Upper lobe of left lung (tissue), 6 donors: ENCODE measurements at regions not wholly inside any gene's neighbourhood (a gene's known extent, or its start where the extent isn't known, plus 50 kb on each side); places are given as distances from the start of the nearest gene placed in this dataset.
A peak's percentile ranks its signal among the peaks of the same experiment; 100 is the strongest.

Experiments
- ATAC-seq, 2 donors: fragments of 200-7000 bp; cut with Tn5 transposase; one replicate each; pipeline ENCODE4 v1.9.1; 2022; ENCODE audit warnings: mild to moderate bottlenecking in 2 of 2, moderate library complexity in 2 of 2; ENCODE audit not compliant: low FRiP score in 2 of 2
- DNase-seq, 2 donors: peaks; one replicate each; pipeline ENCODE4 v3.0.0-alpha.2; 2019 to 2020
- H3K27ac ChIP-seq, 4 donors: fragments of 200-600 bp; sonication (generic); one replicate each; pipeline ENCODE4 v1.5.1; 2016 to 2019
- H3K27me3 ChIP-seq, 4 donors: fragments of 200-600 bp; sonication (generic); one replicate each; pipeline ENCODE4 v1.5.1; 2017 to 2019
- H3K36me3 ChIP-seq, 4 donors: fragments of 200-600 bp; sonication (generic); one replicate each; pipeline ENCODE4 v1.5.1; 2016 to 2019
- H3K4me1 ChIP-seq, 4 donors: fragments of 200-600 bp; sonication (generic); one replicate each; pipeline ENCODE4 v1.5.1; 2018 to 2019
- H3K4me3 ChIP-seq, 4 donors: fragments of 200-600 bp; sonication (generic); one replicate each; pipeline ENCODE4 v1.5.1; 2017 to 2019; ENCODE audit warnings: mild to moderate bottlenecking in 2 of 4, moderate library complexity in 1 of 4
- H3K9me3 ChIP-seq, 4 donors: fragments of 200-600 bp; sonication (generic); one replicate each; pipeline ENCODE4 v1.5.1; 2018 to 2019
- CTCF ChIP-seq, 6 experiments: fragments of 450-650 bp in 4 of 6; fragments of 200-600 bp in 2 of 6; sonication (generic) in 2 of 6; IDR thresholded peaks; one replicate each; pipeline ENCODE4 v1.5.1; 2016 to 2019; ENCODE audit warnings: antibody characterized with exemption in 6 of 6
- EP300 ChIP-seq, 4 donors: sonication (generic); formaldehyde crosslinking; IDR thresholded peaks; one replicate each; pipeline ENCODE4 v1.5.1; 2017; ENCODE audit warnings: antibody characterized with exemption in 4 of 4, control low read depth in 2 of 4
- POLR2A ChIP-seq, 4 donors: fragments of 450-650 bp; IDR thresholded peaks; one replicate each; pipeline ENCODE4 v1.5.1; 2016 to 2017; ENCODE audit warnings: antibody characterized with exemption in 4 of 4, mild to moderate bottlenecking in 2 of 4
- POLR2AphosphoS5 ChIP-seq, 2 donors: sonication (generic); formaldehyde crosslinking; IDR thresholded peaks; one replicate each; pipeline ENCODE4 v1.5.1; 2017; ENCODE audit warnings: antibody characterized with exemption in 2 of 2
- WGBS, 2 donors: methylation state at CpG; one replicate each; pipeline ENCODE4 v1.1.5; 2017 to 2018; 5-methylcytosine and 5-hydroxymethylcytosine counted together
- donor health status: DM: no; HTN: no; CAD: no; lungs with moderate emphysema.
- donor health status: DM: no; HTN: yes; CAD: no; lungs with severe emphysema.

DNA sequence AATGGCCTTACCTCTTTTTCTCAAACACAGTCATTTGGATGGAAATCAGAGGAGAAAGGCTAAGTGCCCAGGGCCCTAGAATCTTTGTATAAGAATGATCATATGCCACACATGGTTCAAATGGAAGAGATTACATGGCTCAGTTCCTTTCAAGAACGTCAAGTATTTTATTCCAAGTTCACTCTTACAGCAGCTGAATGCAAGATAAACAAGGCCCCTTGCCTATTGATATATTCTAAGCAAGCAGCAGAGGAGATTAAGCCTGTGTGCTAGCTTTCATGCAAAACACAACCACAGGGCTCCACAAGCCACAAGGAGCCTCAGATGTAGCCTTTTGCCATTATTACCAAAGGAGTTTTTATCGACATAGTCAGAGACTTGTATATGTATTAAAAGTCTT lies 55.3 kb upstream of the SLCO6A1 start:
- Histone ChIP-seq H3K27me3 (no peaks in the 10 kb centered on the region), H3K9me3 (no peaks in the 10 kb centered on the region), H3K4me1 (no peaks in the 10 kb centered on the region), H3K27ac (no peak overlapping the region), H3K36me3 (no peaks in the 10 kb centered on the region), H3K4me3 (no peak overlapping the region)
- no peak for TF ChIP-seq EP300 (IDR thresholded peaks at IDR 0.05)
- TF ChIP-seq POLR2AphosphoS5 (IDR thresholded peaks at IDR 0.05): no peak
- TF ChIP-seq CTCF (IDR thresholded peaks at IDR 0.05): no peak
- TF ChIP-seq POLR2A (IDR thresholded peaks at IDR 0.05): no peak
- no peak for DNase-seq
- WGBS, 2 donors: 32 to 34% methylated on average over 2 of the region's 2 CpGs
- no peak for ATAC-seq

DNA sequence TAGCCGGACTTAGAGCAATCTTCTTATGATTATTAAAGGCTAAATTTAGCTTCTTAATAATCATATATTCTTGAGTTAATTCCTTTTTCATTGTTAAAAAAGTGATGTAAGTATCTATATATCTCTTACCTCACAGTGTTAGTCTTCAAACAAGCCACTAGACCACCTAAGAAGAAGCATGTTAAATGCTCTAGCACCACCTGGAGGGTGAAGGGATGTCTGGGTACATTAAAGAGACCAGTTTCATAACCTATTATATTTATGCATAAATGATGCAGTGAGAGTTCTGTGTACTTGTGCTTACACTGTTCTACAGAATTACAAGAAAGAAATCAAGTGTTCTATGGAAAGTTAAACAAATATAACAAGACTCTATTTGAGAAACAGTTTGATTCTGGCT lies 55.9 kb upstream of the SLCO6A1 start:
- TF ChIP-seq EP300 (IDR thresholded peaks at IDR 0.05): no peak
- TF ChIP-seq CTCF (IDR thresholded peaks at IDR 0.05): no peak
- no peak for TF ChIP-seq POLR2A (IDR thresholded peaks at IDR 0.05)
- TF ChIP-seq POLR2AphosphoS5 (IDR thresholded peaks at IDR 0.05): no peak
- DNase-seq (no peak), ATAC-seq (peak in 1 of 2 donors; percentile 39)
- Histone ChIP-seq H3K27ac (no peak overlapping the region), H3K4me3 (no peak overlapping the region), H3K36me3 (no peaks in the 10 kb centered on the region), H3K27me3 (no peaks in the 10 kb centered on the region), H3K9me3 (no peaks in the 10 kb centered on the region), H3K4me1 (no peaks in the 10 kb centered on the region)
- WGBS, 2 donors: 97% methylated on average over 1 of the region's 1 CpG

DNA sequence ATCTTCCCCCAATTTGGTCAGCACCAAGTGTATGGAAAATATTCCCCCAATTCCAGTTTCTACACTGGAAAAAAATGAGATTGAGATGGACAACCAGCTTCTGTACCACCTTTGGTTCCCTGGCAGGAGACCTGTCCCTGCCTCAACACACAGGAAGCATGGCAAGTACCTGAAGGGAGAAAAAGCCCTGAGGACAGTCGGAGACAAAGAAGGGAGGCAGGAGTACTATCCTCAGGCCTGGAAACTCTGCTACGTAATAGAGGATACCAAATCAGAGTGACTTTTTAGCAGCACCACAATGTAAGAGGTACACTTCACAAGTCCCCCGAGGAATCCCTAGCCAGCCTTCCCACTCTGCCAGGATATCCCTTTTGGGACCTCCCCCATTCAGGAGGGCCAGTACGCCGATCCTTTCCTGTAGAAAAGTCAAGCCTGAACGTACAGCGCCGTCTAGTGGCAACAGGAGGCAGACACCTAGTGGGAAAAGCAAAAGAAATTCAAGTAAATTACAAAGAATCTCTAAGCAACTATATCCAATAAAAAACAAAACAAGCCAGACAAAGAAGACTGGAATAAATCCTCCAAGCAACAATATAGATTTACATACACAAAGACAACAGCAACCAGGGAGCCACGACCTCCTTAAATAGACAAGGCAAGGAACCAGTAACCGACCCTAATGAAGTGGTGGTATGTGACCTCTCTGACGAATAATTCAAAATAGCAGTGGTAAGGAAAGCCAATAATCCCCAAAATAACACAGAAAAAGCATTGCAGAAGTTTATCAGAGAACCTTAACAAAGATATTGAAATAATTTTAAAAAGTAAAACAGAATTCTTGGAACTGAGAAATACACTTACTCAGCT lies 63.3 kb upstream of the SLCO6A1 start:
- 41 to 52% methylated on average over 11 of the region's 11 CpGs for WGBS, 2 donors
- Histone ChIP-seq H3K4me3 (no peak overlapping the region), H3K27ac (no peak overlapping the region), H3K27me3 (no peaks in the 10 kb centered on the region), H3K9me3 (no peaks in the 10 kb centered on the region), H3K4me1 (no peaks in the 10 kb centered on the region), H3K36me3 (no peaks in the 10 kb centered on the region)
- peak in 1 of 2 donors; percentile 49 for ATAC-seq
- no peak for DNase-seq
- no peak for TF ChIP-seq POLR2A (IDR thresholded peaks at IDR 0.05)
- no peak for TF ChIP-seq EP300 (IDR thresholded peaks at IDR 0.05)
- TF ChIP-seq POLR2AphosphoS5 (IDR thresholded peaks at IDR 0.05): no peak
- peak in 4 of 6 experiments; percentile 18 to 43 (median 32) for TF ChIP-seq CTCF (IDR thresholded peaks at IDR 0.05)

DNA sequence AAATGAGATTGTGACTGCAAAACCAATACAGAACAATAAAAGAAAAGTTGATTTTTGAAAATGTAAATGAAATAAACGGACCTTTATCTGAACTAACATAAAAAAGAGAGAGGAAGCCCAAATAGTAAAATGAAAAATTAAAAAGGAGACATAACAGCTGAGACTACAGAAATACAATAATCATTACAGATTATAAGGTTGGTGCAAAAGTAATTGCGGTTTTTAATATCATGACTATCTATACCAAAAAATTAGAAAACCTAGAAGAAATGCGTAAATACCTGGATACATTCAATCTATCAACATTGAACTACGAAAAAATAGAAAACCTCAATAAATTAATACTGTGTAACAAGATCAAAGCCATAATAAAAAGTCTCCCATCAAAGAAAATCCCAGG lies 71.9 kb upstream of the SLCO6A1 start:
- H3K9me3 ChIP-seq: no peaks in the 10 kb centered on the region
- 62 to 75% methylated on average over 4 of the region's 4 CpGs for WGBS, 2 donors
- H3K36me3 ChIP-seq: no peaks in the 10 kb centered on the region
- H3K4me3 ChIP-seq: no peak overlapping the region
- TF ChIP-seq POLR2A (IDR thresholded peaks at IDR 0.05) (no peak), POLR2AphosphoS5 (IDR thresholded peaks at IDR 0.05) (no peak), EP300 (IDR thresholded peaks at IDR 0.05) (no peak), CTCF (IDR thresholded peaks at IDR 0.05) (no peak)
- no peaks in the 10 kb centered on the region for H3K27me3 ChIP-seq
- DNase-seq (no peak), ATAC-seq (no peak)
- H3K27ac ChIP-seq: no peak overlapping the region
- no peaks in the 10 kb centered on the region for H3K4me1 ChIP-seq

DNA sequence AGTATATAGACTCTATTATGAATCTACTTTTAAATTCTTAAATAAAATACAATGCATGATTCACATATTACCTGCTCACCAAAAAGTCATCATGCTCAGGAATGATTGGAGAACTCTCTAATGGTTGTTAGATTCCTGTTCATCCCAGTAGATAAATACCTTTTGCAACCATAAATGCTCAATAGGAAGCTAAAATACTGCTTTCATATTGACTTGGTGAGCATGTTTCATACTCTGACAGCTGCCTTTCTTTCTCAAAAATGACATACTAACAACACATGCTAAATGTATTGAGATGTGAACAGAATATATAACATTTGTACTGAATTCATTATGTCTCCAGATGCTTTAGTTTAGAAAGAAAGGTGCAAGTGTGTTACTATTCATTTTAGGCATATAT lies 79.6 kb upstream of the SLCO6A1 start:
- no peak overlapping the region for H3K4me3 ChIP-seq
- H3K27me3 ChIP-seq: no peaks in the 10 kb centered on the region
- no peak overlapping the region for H3K27ac ChIP-seq
- no peak for ATAC-seq
- no peaks in the 10 kb centered on the region for H3K4me1 ChIP-seq
- DNase-seq: no peak
- TF ChIP-seq POLR2A (IDR thresholded peaks at IDR 0.05) (no peak), POLR2AphosphoS5 (IDR thresholded peaks at IDR 0.05) (no peak), CTCF (IDR thresholded peaks at IDR 0.05) (no peak), EP300 (IDR thresholded peaks at IDR 0.05) (no peak)
- no peaks in the 10 kb centered on the region for H3K36me3 ChIP-seq
- no peaks in the 10 kb centered on the region for H3K9me3 ChIP-seq
